ENCODE measurements at regions not wholly inside any gene's neighbourhood (a gene's known extent, or its start where the extent isn't known, plus 50 kb on each side); places are given as distances from the start of the nearest gene placed in this dataset.

DNA sequence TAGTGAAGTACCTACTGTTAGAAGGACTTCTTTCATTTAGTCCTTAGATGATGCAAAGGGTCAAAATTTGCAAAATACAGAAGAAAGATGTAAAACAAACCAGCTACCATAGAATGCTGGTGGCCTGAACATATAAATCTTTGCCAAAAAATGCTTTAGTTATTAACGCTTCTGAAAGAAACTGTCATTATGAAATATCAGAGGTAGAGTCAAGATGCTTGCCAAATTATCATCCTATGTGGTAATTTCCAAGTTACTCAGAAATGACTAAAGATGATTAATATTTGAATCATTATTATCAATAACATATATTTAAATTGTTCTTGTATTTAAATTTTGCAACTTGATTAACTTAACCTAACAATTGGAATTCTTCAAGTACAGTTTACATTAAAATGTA is 588.4 kb upstream of the FAM241A start:
- Histone ChIP-seq H3K36me3 (ENCODE audit: control insufficient read depth, insufficient read depth, low read length) (no peaks in the 10 kb centered on the region), H3K27me3 (replicated peaks; ENCODE audit: control insufficient read depth, insufficient read depth, low read length) (no peaks in the 10 kb centered on the region), H3K9me3 (no peaks in the 10 kb centered on the region), H3K4me3 (ENCODE audit: low read depth, low read length) (no peak overlapping the region), H3K4me1 (no peaks in the 10 kb centered on the region)
- BruUV-seq (replicated peaks) = no TSS peak
- no peak for DNase-seq
- ChIA-PET CTCF (no interaction called here), POLR2A (no interaction called here)
- TF ChIP-seq CTCF (IDR thresholded peaks at IDR 0.05; ENCODE audit: insufficient read depth in 1 of 2, low read depth in 1 of 2, low read length in 1 of 2, severe bottlenecking in 1 of 2, unreplicated experiment in 1 of 2) = no peak
- Mint-ChIP-seq H3K4me1 (ENCODE audit: low read depth, unreplicated experiment) (no peaks in the 10 kb centered on the region), H3K9me3 (ENCODE audit: unreplicated experiment) (no peaks in the 10 kb centered on the region), H3K27ac (ENCODE audit: unreplicated experiment) (no peak overlapping the region), H3K27me3 (ENCODE audit: insufficient read depth, unreplicated experiment) (peaks cover 5% of the 10 kb centered on the region), H3K4me3 (ENCODE audit: unreplicated experiment) (no peak overlapping the region), H3K36me3 (ENCODE audit: insufficient read depth, unreplicated experiment) (no peaks in the 10 kb centered on the region)
- intact Hi-C loops (cut with micrococcal nuclease; ENCODE audit: unreplicated experiment) = no loop called here

- Mint-ChIP-seq H3K9me3 (ENCODE audit: unreplicated experiment) (no peaks in the 10 kb centered on the region), H3K27ac (ENCODE audit: unreplicated experiment) (no peak overlapping the region), H3K4me1 (ENCODE audit: low read depth, unreplicated experiment) (no peaks in the 10 kb centered on the region), H3K27me3 (ENCODE audit: insufficient read depth, unreplicated experiment) (no peaks in the 10 kb centered on the region), H3K4me3 (ENCODE audit: unreplicated experiment) (no peak overlapping the region), H3K36me3 (ENCODE audit: insufficient read depth, unreplicated experiment) (no peaks in the 10 kb centered on the region)
- no peak for DNase-seq
- Histone ChIP-seq H3K9me3 (no peaks in the 10 kb centered on the region), H3K4me3 (ENCODE audit: low read depth, low read length) (no peak overlapping the region), H3K4me1 (no peaks in the 10 kb centered on the region), H3K36me3 (ENCODE audit: control insufficient read depth, insufficient read depth, low read length) (no peaks in the 10 kb centered on the region), H3K27me3 (replicated peaks; ENCODE audit: control insufficient read depth, insufficient read depth, low read length) (no peaks in the 10 kb centered on the region)
- no peak for TF ChIP-seq CTCF (IDR thresholded peaks at IDR 0.05; ENCODE audit: insufficient read depth in 1 of 2, low read depth in 1 of 2, low read length in 1 of 2, severe bottlenecking in 1 of 2, unreplicated experiment in 1 of 2)
- ChIA-PET CTCF (no interaction called here), POLR2A (no interaction called here)
- no TSS peak for BruUV-seq (replicated peaks)
- intact Hi-C loops (cut with micrococcal nuclease; ENCODE audit: unreplicated experiment) = no loop called here
Observed at GRCh38 chr4:111562826-111563225, 582.4 kb upstream of the FAM241A start.

DNA sequence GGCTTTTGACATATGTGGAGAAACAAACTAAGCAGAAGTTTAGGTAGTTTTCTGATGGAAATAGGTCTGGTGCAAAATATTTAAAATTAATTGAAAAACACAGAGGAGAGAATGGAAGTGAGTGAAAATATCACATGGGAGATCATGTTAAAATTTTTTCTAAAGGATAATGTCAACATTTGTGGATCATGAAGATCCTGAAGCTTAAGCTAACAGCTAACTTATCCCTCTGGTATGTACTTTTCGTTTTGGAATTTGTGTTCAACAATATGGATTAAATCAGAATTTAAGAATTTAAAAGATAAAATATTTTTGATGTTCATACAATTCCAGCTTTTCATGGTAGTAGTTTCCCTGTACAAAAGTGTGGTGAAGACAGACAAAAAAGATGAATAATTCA is 572.8 kb upstream of the FAM241A start:
- H3K4me3 ChIP-seq (ENCODE audit: low read depth, low read length) = no peak overlapping the region
- no TSS peak for BruUV-seq (replicated peaks)
- TF ChIP-seq CTCF (IDR thresholded peaks at IDR 0.05; ENCODE audit: insufficient read depth in 1 of 2, low read depth in 1 of 2, low read length in 1 of 2, severe bottlenecking in 1 of 2, unreplicated experiment in 1 of 2) = no peak
- Mint-ChIP-seq H3K4me1 (ENCODE audit: low read depth, unreplicated experiment) (no peaks in the 10 kb centered on the region), H3K4me3 (ENCODE audit: unreplicated experiment) (no peak overlapping the region), H3K27ac (ENCODE audit: unreplicated experiment) (no peak overlapping the region), H3K27me3 (ENCODE audit: insufficient read depth, unreplicated experiment) (peaks cover 2% of the 10 kb centered on the region), H3K9me3 (ENCODE audit: unreplicated experiment) (no peaks in the 10 kb centered on the region), H3K36me3 (ENCODE audit: insufficient read depth, unreplicated experiment) (no peaks in the 10 kb centered on the region)
- ChIA-PET CTCF (no interaction called here), POLR2A (no interaction called here)
- intact Hi-C loops (cut with micrococcal nuclease; ENCODE audit: unreplicated experiment) = no loop called here
- no peaks in the 10 kb centered on the region for H3K36me3 ChIP-seq (ENCODE audit: control insufficient read depth, insufficient read depth, low read length)
- DNase-seq = no peak
- H3K27me3 ChIP-seq (replicated peaks; ENCODE audit: control insufficient read depth, insufficient read depth, low read length) = no peaks in the 10 kb centered on the region
- no peaks in the 10 kb centered on the region for H3K4me1 ChIP-seq
- H3K9me3 ChIP-seq = no peaks in the 10 kb centered on the region
